NT2/D1 (cell line): ENCODE measurements at regions not wholly inside any gene's neighbourhood (a gene's known extent, or its start where the extent isn't known, plus 50 kb on each side); places are given as distances from the start of the nearest gene placed in this dataset.

Source experiments
- SUZ12 ChIP-seq: IDR thresholded peaks from 2 replicates; pipeline ENCODE4 v1.6.1; 2011; ENCODE audit not compliant: insufficient read length, insufficient read depth; ENCODE audit errors: extremely low read depth
- ZNF274 ChIP-seq: IDR thresholded peaks from 2 replicates; pipeline ENCODE4 v1.6.1; 2011; ENCODE audit warnings: mild to moderate bottlenecking, low read depth, low read length

GRCh38 chr2:195214072-195214471 is 443.0 kb upstream of the SLC39A10 start:
- TF ChIP-seq SUZ12, result no peak
- no peak for TF ChIP-seq ZNF274
